OCI-LY1 (cell line): ENCODE measurements at regions not wholly inside any gene's neighbourhood (a gene's known extent, or its start where the extent isn't known, plus 50 kb on each side); places are given as distances from the start of the nearest gene placed in this dataset.

Experiments
- CTCF ChIP-seq: fragments of 200-600 bp; sonication (generic), shearing (Covaris generic); IDR thresholded peaks from 2 replicates; pipeline ENCODE4 v1.5.1; 2017; ENCODE audit warnings: mild to moderate bottlenecking, antibody characterized with exemption, low read length, moderate library complexity, mixed read lengths
- EZH2 ChIP-seq: fragments of 200-600 bp; sonication (generic), shearing (Covaris generic); IDR thresholded peaks from 2 replicates; pipeline ENCODE4 v1.8.0; 2017; ENCODE audit warnings: borderline replicate concordance, mixed run types, mild to moderate bottlenecking, antibody characterized with exemption, low read length, moderate library complexity, mixed read lengths

GRCh38 chr20:37596168-37596567 lies 68.5 kb upstream of the BLCAP start:
- TF ChIP-seq EZH2 (no peak), CTCF (no peak)
